ENCODE measurements at regions not wholly inside any gene's neighbourhood (a gene's known extent, or its start where the extent isn't known, plus 50 kb on each side); places are given as distances from the start of the nearest gene placed in this dataset.

DNA sequence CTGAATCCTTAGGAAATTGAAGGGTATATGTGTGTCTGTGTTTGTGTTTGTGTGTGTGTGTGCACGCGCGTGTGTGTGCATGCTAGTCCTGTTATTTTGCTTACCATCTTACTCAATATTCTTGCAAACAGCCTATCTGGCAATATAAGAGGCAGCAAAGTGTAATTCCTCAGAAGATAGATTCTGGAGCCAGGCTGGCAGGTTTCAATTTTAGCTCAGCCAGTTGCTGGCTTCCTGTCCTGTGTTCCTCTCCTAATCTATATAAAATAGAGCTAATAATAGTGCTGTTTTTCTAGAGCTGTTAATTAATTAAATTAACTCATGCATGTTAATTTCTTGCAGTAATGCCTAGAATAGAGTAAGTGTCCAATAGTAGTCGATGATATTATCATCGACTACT lies 256.2 kb downstream of the PIK3C3 start:
- TF ChIP-seq, protein P1, sequence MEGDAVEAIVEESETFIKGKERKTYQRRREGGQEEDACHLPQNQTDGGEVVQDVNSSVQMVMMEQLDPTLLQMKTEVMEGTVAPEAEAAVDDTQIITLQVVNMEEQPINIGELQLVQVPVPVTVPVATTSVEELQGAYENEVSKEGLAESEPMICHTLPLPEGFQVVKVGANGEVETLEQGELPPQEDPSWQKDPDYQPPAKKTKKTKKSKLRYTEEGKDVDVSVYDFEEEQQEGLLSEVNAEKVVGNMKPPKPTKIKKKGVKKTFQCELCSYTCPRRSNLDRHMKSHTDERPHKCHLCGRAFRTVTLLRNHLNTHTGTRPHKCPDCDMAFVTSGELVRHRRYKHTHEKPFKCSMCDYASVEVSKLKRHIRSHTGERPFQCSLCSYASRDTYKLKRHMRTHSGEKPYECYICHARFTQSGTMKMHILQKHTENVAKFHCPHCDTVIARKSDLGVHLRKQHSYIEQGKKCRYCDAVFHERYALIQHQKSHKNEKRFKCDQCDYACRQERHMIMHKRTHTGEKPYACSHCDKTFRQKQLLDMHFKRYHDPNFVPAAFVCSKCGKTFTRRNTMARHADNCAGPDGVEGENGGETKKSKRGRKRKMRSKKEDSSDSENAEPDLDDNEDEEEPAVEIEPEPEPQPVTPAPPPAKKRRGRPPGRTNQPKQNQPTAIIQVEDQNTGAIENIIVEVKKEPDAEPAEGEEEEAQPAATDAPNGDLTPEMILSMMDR (conservative IDR thresholded peaks at IDR 0.05): no peak
- no peak for TF ChIP-seq ZFX (IDR thresholded peaks at IDR 0.05)

Data from C4-2B (cell line).